Esophagus squamous epithelium (tissue), 4 donors: ENCODE measurements at regions not wholly inside any gene's neighbourhood (a gene's known extent, or its start where the extent isn't known, plus 50 kb on each side); places are given as distances from the start of the nearest gene placed in this dataset.

ENCODE experiments used
- POLR2A ChIP-seq, 4 donors: fragments of 450-650 bp; IDR thresholded peaks; one replicate each; pipeline ENCODE4 v1.6.1; 2017; ENCODE audit warnings: antibody characterized with exemption in 4 of 4, mild to moderate bottlenecking in 4 of 4, moderate library complexity in 3 of 4
- TF ChIP-seq, protein P1 (sequence below), 6 experiments: fragments of 450-650 bp in 4 of 6; fragments of 200-600 bp in 2 of 6; sonication (generic) in 2 of 6; IDR thresholded peaks; one replicate each; pipeline ENCODE4 v1.5.1; 2016 to 2019; ENCODE audit warnings: antibody characterized with exemption in 6 of 6, mild to moderate bottlenecking in 4 of 6, moderate library complexity in 4 of 6

DNA sequence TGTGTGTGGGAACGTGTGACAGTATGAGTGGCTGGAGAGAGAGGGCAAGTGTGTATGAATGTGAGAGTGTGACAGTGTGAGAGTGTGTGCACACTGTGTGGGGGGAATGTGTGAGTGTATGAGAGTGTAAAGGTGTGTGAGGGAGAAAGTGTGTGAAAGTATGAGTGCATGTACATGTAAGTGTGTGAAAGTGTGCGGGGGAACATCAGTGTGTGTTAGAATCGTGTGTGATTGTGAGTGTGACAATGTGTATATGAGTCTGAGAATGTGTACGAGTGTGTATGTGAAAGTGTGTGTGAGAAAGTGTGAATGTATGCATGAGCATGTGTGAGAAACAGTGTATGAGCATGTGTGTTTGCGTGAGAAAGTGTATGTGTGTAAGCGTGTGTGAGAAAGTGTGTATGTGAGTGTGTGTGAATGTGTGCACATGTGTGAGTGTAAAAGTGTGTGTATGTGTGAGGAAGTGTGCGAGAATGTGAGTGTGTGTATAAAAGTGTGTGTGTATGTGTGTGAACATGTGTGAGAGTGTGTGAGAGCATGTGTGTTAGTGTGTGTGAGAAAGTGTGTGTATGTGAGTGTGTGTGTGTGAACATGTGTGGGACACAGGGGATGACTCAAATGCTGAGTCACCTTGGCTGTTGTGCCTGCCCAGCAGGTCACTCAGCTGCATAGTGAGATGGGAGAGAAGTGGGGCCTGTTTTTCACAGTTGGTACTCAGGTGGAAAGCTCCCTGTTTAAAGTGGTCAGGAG, 220.5 kb upstream of the TBX3 start:
- TF ChIP-seq, protein P1, sequence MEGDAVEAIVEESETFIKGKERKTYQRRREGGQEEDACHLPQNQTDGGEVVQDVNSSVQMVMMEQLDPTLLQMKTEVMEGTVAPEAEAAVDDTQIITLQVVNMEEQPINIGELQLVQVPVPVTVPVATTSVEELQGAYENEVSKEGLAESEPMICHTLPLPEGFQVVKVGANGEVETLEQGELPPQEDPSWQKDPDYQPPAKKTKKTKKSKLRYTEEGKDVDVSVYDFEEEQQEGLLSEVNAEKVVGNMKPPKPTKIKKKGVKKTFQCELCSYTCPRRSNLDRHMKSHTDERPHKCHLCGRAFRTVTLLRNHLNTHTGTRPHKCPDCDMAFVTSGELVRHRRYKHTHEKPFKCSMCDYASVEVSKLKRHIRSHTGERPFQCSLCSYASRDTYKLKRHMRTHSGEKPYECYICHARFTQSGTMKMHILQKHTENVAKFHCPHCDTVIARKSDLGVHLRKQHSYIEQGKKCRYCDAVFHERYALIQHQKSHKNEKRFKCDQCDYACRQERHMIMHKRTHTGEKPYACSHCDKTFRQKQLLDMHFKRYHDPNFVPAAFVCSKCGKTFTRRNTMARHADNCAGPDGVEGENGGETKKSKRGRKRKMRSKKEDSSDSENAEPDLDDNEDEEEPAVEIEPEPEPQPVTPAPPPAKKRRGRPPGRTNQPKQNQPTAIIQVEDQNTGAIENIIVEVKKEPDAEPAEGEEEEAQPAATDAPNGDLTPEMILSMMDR (IDR thresholded peaks at IDR 0.05), result no peak
- no peak for TF ChIP-seq POLR2A (IDR thresholded peaks at IDR 0.05)
